NCI-H345 treated with DMSO at 0.1 percent for 48 hours (cell line): ENCODE measurements at regions not wholly inside any gene's neighbourhood (a gene's known extent, or its start where the extent isn't known, plus 50 kb on each side); places are given as distances from the start of the nearest gene placed in this dataset.
"Not testable (repeated sequence)": the region's sequence is repeated elsewhere in the genome, so short reads cannot be mapped to it uniquely, and the experiment has no call there.

Source experiments
- DNase-seq: peaks from one replicate; lab custom pipeline; 2025; ENCODE audit not compliant: unreplicated experiment; lab: John Stamatoyannopoulos, UW

- DNase-seq, result no peak
These were observed 495.4 kb downstream of the NAP1L3 start for GRCh38 chrX:93177930-93178329.

- DNase-seq, result no peak
These were observed 503.6 kb downstream of the NAP1L3 start for GRCh38 chrX:93169771-93170170.

- no peak for DNase-seq
These were observed 552.6 kb downstream of the NAP1L3 start for GRCh38 chrX:93120805-93121204.

- not testable (repeated sequence) for DNase-seq
These were observed 569.9 kb downstream of the NAP1L3 start for GRCh38 chrX:93103353-93104067.

DNA sequence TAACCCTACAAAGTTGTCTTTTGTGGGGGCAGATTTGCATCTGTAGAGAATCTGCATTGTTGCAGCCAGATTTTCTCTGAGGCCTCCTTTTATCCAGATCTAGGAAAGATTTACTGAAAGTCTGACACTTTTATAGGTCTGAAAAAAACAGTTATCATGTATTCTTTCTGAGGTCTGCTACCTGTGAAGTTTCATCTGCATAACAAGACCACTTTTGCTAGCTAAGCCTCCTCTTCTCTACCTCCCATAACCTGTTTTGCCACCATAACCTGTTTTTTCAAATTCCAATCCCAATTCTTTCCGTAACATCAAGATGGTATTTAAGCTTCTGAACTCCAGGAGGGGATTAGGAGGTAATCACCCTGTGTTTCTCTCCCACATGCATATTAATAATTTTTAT, 577.8 kb downstream of the NAP1L3 start:
- not testable (repeated sequence) for DNase-seq

- DNase-seq, result not testable (repeated sequence)
These were observed 594.5 kb downstream of the NAP1L3 start for GRCh38 chrX:93078906-93079305.

DNA sequence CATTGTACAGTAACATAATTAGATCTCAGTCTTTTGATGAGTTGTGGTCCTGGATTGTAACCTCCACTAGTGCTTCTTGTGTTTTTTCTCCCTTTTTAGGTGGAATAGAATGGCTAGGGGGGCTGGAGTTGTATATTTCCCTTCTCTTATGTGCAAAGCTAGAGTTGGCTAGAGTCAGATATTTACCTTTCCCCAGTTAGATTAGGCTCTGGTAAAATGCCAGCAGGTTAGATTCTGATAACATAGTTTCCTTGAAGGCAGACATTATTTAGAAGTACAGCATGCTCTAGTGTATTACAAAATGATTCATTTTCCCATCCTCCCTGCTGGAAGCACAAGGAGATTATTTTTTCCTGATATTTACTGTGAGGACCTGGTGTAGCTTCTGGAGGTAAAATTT, 618.1 kb downstream of the NAP1L3 start:
- not testable (repeated sequence) for DNase-seq

- DNase-seq, result not testable (repeated sequence)
These were observed 653.5 kb downstream of the NAP1L3 start for GRCh38 chrX:93019841-93020240.

- DNase-seq, result peak; percentile 3
These were observed 658.8 kb downstream of the NAP1L3 start for GRCh38 chrX:93014481-93015030.
